SJSA1 (cell line): ENCODE measurements at regions not wholly inside any gene's neighbourhood (a gene's known extent, or its start where the extent isn't known, plus 50 kb on each side); places are given as distances from the start of the nearest gene placed in this dataset.

Experiments
- DNase-seq, 2 experiments: peaks; one replicate each; pipeline ENCODE4 v3.0.0-alpha.2; 2015 to 2020; ENCODE audit warnings: low spot score in 2 of 2, low read depth in 1 of 2
- H3K27ac ChIP-seq: fragments of 250-450 bp; sonication (Bioruptor Pico); 2 replicates; pipeline ENCODE4 v1.5.1; 2020; ENCODE audit warnings: mild to moderate bottlenecking, moderate library complexity
- H3K27me3 ChIP-seq: fragments of 250-450 bp; sonication (Bioruptor Pico); replicated peaks from 2 replicates; pipeline ENCODE4 v1.5.1; 2020; ENCODE audit warnings: mild to moderate bottlenecking, moderate library complexity
- H3K36me3 ChIP-seq: fragments of 250-450 bp; sonication (Bioruptor Pico); 2 replicates; pipeline ENCODE4 v1.5.1; 2020; ENCODE audit warnings: mild to moderate bottlenecking
- H3K4me1 ChIP-seq: fragments of 250-450 bp; sonication (Bioruptor Pico); replicated peaks from 2 replicates; pipeline ENCODE4 v1.6.1; 2021; ENCODE audit warnings: mild to moderate bottlenecking
- H3K4me3 ChIP-seq: fragments of 250-450 bp; sonication (Bioruptor Pico); 2 replicates; pipeline ENCODE4 v1.5.1; 2020; ENCODE audit warnings: mild to moderate bottlenecking
- H3K9me3 ChIP-seq: fragments of 250-450 bp; sonication (Bioruptor Pico); replicated peaks from 2 replicates; pipeline ENCODE4 v1.5.1; 2020; ENCODE audit warnings: mild to moderate bottlenecking

- peak in 1 of 2 experiments; percentile 41 for DNase-seq
- no peak overlapping the region for H3K27ac ChIP-seq
- H3K4me1 ChIP-seq = peaks cover 11% of the 10 kb centered on the region
- H3K27me3 ChIP-seq = no peaks in the 10 kb centered on the region
- H3K36me3 ChIP-seq = no peaks in the 10 kb centered on the region
- H3K4me3 ChIP-seq = no peak overlapping the region
- peaks cover 3% of the 10 kb centered on the region for H3K9me3 ChIP-seq
These were observed 245.2 kb downstream of the RAB28 start for GRCh38 chr4:13238936-13239335.

GRCh38 chr4:13236485-13236884 lies 247.7 kb downstream of the RAB28 start:
- Histone ChIP-seq H3K27ac (no peak overlapping the region), H3K36me3 (no peaks in the 10 kb centered on the region), H3K27me3 (no peaks in the 10 kb centered on the region), H3K9me3 (peaks cover 3% of the 10 kb centered on the region; the same call in 1 of the 2 replicates), H3K4me1 (peaks cover 11% of the 10 kb centered on the region), H3K4me3 (no peak overlapping the region)
- no peak for DNase-seq

- no peaks in the 10 kb centered on the region for H3K4me1 ChIP-seq
- H3K4me3 ChIP-seq = no peak overlapping the region
- no peaks in the 10 kb centered on the region for H3K27me3 ChIP-seq
- H3K9me3 ChIP-seq = peaks cover under 1% of the 10 kb centered on the region; the same call in 1 of the 2 replicates
- H3K36me3 ChIP-seq = no peaks in the 10 kb centered on the region
- H3K27ac ChIP-seq = no peak overlapping the region
- no peak for DNase-seq
These were observed 250.4 kb downstream of the RAB28 start for GRCh38 chr4:13233755-13234154.

GRCh38 chr4:13219971-13220370 lies 264.2 kb downstream of the RAB28 start:
- Histone ChIP-seq H3K27ac (no peak overlapping the region), H3K9me3 (peaks cover 9% of the 10 kb centered on the region; the same call in 1 of the 2 replicates), H3K4me3 (no peak overlapping the region), H3K36me3 (no peaks in the 10 kb centered on the region), H3K4me1 (no peaks in the 10 kb centered on the region), H3K27me3 (peaks cover 16% of the 10 kb centered on the region)
- DNase-seq = no peak

- peaks cover 9% of the 10 kb centered on the region; the same call in 1 of the 2 replicates for H3K9me3 ChIP-seq
- H3K4me3 ChIP-seq = no peak overlapping the region
- peaks cover 4% of the 10 kb centered on the region for H3K27me3 ChIP-seq
- no peak overlapping the region for H3K27ac ChIP-seq
- no peaks in the 10 kb centered on the region for H3K4me1 ChIP-seq
- H3K36me3 ChIP-seq = no peaks in the 10 kb centered on the region
- no peak for DNase-seq
These were observed 265.7 kb downstream of the RAB28 start for GRCh38 chr4:13218326-13218958.

- H3K36me3 ChIP-seq = no peaks in the 10 kb centered on the region
- H3K27me3 ChIP-seq = no peaks in the 10 kb centered on the region
- no peak overlapping the region for H3K27ac ChIP-seq
- no peak overlapping the region for H3K4me3 ChIP-seq
- no peak for DNase-seq
- peaks cover 9% of the 10 kb centered on the region; the same call in 1 of the 2 replicates for H3K9me3 ChIP-seq
- no peaks in the 10 kb centered on the region for H3K4me1 ChIP-seq
These were observed 268.6 kb downstream of the RAB28 start for GRCh38 chr4:13215560-13215959.

GRCh38 chr4:13212936-13213335 lies 271.2 kb downstream of the RAB28 start:
- H3K27me3 ChIP-seq = no peaks in the 10 kb centered on the region
- no peaks in the 10 kb centered on the region for H3K36me3 ChIP-seq
- H3K4me3 ChIP-seq = no peak overlapping the region
- no peaks in the 10 kb centered on the region for H3K4me1 ChIP-seq
- DNase-seq = no peak
- no peak overlapping the region for H3K27ac ChIP-seq
- peaks cover 9% of the 10 kb centered on the region; the same call in 1 of the 2 replicates for H3K9me3 ChIP-seq

- Histone ChIP-seq H3K27ac (no peak overlapping the region), H3K4me3 (no peak overlapping the region), H3K27me3 (0 out of 2 replicates have a peak, but pooled peaks cover 8% of the 10 kb centered on the region), H3K36me3 (no peaks in the 10 kb centered on the region), H3K4me1 (no peaks in the 10 kb centered on the region), H3K9me3 (no peaks in the 10 kb centered on the region)
- no peak for DNase-seq
These were observed 274.5 kb downstream of the RAB28 start for GRCh38 chr4:13209600-13209999.

- DNase-seq = no peak
These were observed 275.5 kb downstream of the RAB28 start for GRCh38 chr4:13208558-13209193.

GRCh38 chr4:13207226-13207625 lies 276.9 kb downstream of the RAB28 start:
- Histone ChIP-seq H3K27ac (no peak overlapping the region), H3K9me3 (no peaks in the 10 kb centered on the region)
- no peak for DNase-seq

More at GRCh38 chr4:13208558-13209193, 275.5 kb downstream of the RAB28 start:
- Histone ChIP-seq H3K4me3 (no peak overlapping the region), H3K9me3 (no peaks in the 10 kb centered on the region), H3K27me3 (0 out of 2 replicates have a peak, but pooled peaks cover 8% of the 10 kb centered on the region), H3K4me1 (no peaks in the 10 kb centered on the region), H3K36me3 (no peaks in the 10 kb centered on the region), H3K27ac (no peak overlapping the region)

GRCh38 chr4:13203101-13203500 lies 281.0 kb downstream of the RAB28 start:
- Histone ChIP-seq H3K9me3 (peaks cover 3% of the 10 kb centered on the region; the same call in 1 of the 2 replicates), H3K4me3 (no peak overlapping the region), H3K4me1 (no peaks in the 10 kb centered on the region), H3K27ac (no peak overlapping the region), H3K27me3 (peaks cover 16% of the 10 kb centered on the region; the same call in 1 of the 2 replicates), H3K36me3 (no peaks in the 10 kb centered on the region)
- no peak for DNase-seq

More at GRCh38 chr4:13207226-13207625, 276.9 kb downstream of the RAB28 start:
- Histone ChIP-seq H3K4me1 (no peaks in the 10 kb centered on the region), H3K36me3 (no peaks in the 10 kb centered on the region), H3K4me3 (no peak overlapping the region), H3K27me3 (0 out of 2 replicates have a peak, but pooled peaks cover 10% of the 10 kb centered on the region)

- Histone ChIP-seq H3K4me1 (no peaks in the 10 kb centered on the region), H3K36me3 (no peaks in the 10 kb centered on the region), H3K9me3 (peaks cover 3% of the 10 kb centered on the region; the same call in 1 of the 2 replicates), H3K4me3 (no peak overlapping the region), H3K27me3 (peaks cover 16% of the 10 kb centered on the region; the same call in 1 of the 2 replicates), H3K27ac (no peak overlapping the region)
- no peak for DNase-seq
These were observed 281.4 kb downstream of the RAB28 start for GRCh38 chr4:13202701-13203100.

- H3K27me3 ChIP-seq = peaks cover 8% of the 10 kb centered on the region; the same call in 1 of the 2 replicates
- no peaks in the 10 kb centered on the region for H3K36me3 ChIP-seq
- H3K4me1 ChIP-seq = no peaks in the 10 kb centered on the region
- H3K9me3 ChIP-seq = peaks cover 3% of the 10 kb centered on the region; the same call in 1 of the 2 replicates
- H3K27ac ChIP-seq = no peak overlapping the region
- DNase-seq = no peak
- H3K4me3 ChIP-seq = no peak overlapping the region
These were observed 282.9 kb downstream of the RAB28 start for GRCh38 chr4:13201241-13201640.

GRCh38 chr4:13196721-13197120 lies 287.4 kb downstream of the RAB28 start:
- Histone ChIP-seq H3K4me1 (no peaks in the 10 kb centered on the region), H3K9me3 (peaks cover 3% of the 10 kb centered on the region; the same call in 1 of the 2 replicates), H3K27me3 (peaks cover 3% of the 10 kb centered on the region; the same call in 1 of the 2 replicates), H3K4me3 (no peak overlapping the region), H3K27ac (no peak overlapping the region), H3K36me3 (no peaks in the 10 kb centered on the region)
- no peak for DNase-seq
